K562 (cell line): ENCODE measurements at regions not wholly inside any gene's neighbourhood (a gene's known extent, or its start where the extent isn't known, plus 50 kb on each side); places are given as distances from the start of the nearest gene placed in this dataset.

Source experiments
- BRF1 ChIP-seq: IDR thresholded peaks from 3 replicates; pipeline ENCODE4 v1.6.1; 2011; ENCODE audit warnings: borderline replicate concordance, mild to moderate bottlenecking; ENCODE audit not compliant: insufficient read length; ENCODE audit errors: extremely low read depth
- CCNT2 ChIP-seq: IDR thresholded peaks from 2 replicates; pipeline ENCODE4 v1.6.1; 2011; ENCODE audit warnings: borderline replicate concordance, low read depth, mild to moderate bottlenecking, moderate library complexity, mixed read lengths, low read length; ENCODE audit not compliant: insufficient read length; ENCODE audit errors: extremely low read depth
- DEAF1 ChIP-seq: fragments of 450-650 bp; formaldehyde crosslinking; IDR thresholded peaks from 2 replicates; pipeline ENCODE4 v1.4.0; 2020; ENCODE audit warnings: mild to moderate bottlenecking, moderate library complexity
- GTF3C2 ChIP-seq: IDR thresholded peaks from 3 replicates; pipeline ENCODE4 v1.6.1; 2011; ENCODE audit warnings: borderline replicate concordance, mild to moderate bottlenecking, moderate library complexity; ENCODE audit not compliant: insufficient read length; ENCODE audit errors: extremely low read depth
- RERE ChIP-seq: sonication (generic); formaldehyde crosslinking; IDR thresholded peaks from 2 replicates; pipeline ENCODE4 v1.8.0; 2023; ENCODE audit warnings: missing genetic modification reagents, mild to moderate bottlenecking, borderline replicate concordance
- ZNF76 ChIP-seq: fragments of 250-450 bp; sonication (Bioruptor Pico); IDR thresholded peaks from 2 replicates; pipeline ENCODE4 v1.4.0; 2020; ENCODE audit warnings: mild to moderate bottlenecking, moderate library complexity, borderline replicate concordance

GRCh38 chr1:68890736-68891135 lies 393.9 kb upstream of the DEPDC1 start (continued):
- TF ChIP-seq DEAF1 (CRISPR knock-in tag) (no peak), RERE (CRISPR knock-in tag) (no peak), CCNT2 (no peak), GTF3C2 (no peak), ZNF76 (no peak), BRF1 (no peak)
